Medulla oblongata (tissue), 1 donor: ENCODE measurements at regions not wholly inside any gene's neighbourhood (a gene's known extent, or its start where the extent isn't known, plus 50 kb on each side); places are given as distances from the start of the nearest gene placed in this dataset.
"Not testable (repeated sequence)": the region's sequence is repeated elsewhere in the genome, so short reads cannot be mapped to it uniquely, and the experiment has no call there.

Experiments
- DNase-seq: peaks from one replicate; pipeline ENCODE4 v3.0.0-alpha.2; 2015; ENCODE audit errors: extremely low spot score

DNA sequence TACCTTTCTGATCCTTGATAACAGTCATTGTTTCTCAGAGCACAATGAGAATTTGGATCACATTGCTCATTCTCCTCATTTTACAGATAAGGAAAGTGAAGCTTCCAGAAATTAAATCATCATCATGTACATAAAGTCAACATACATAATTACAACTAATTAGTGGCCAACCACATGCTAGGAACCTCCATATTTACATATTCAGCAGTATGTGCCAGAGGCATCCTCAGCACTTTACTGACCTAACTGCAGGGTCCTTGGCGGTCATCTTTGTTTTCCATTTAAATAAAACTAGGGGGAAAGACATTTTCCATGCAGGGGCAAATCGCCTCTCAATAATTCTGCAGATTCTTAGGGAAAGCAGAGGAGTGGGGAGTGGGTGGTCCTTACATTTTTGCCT lies 752.9 kb downstream of the KCNJ2 start:
- DNase-seq, result no peak

DNA sequence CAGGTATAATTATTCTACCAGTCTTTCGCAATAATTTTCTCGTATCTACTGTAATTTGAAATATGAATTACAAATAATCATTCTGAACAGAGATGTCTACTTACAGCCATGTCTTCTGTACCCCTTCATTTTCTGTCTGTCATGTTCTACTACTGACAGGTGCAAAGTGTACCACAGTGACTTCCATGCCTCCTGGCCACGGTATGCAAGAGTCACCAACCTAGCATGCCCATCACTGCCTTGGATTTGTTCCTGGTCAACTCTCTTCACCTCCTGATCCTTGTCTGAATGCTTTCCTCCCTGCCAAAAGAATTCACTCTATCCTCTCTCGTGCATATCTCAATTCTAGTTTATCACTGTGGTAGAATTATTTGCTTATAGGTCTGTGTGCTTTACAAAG lies 755.4 kb downstream of the KCNJ2 start:
- DNase-seq, result no peak

DNA sequence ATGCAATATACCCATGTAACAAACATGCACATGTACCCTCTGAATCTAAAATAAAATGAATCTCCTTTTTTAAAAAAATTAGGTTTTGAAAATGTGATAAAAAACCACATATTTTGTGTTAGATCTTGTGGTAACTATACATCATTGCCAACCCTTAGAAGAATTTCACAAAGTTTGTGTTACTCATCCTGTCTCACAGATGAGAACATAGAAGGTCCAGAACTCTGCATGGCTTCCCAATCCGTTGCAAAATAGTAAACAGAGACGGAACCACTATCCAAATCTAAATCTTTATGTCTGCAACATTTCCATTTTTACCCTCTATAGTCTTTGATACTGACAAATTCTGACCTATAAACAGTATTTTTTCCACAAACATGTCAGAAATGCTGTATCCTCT lies 759.9 kb downstream of the KCNJ2 start:
- DNase-seq, result no peak

DNA sequence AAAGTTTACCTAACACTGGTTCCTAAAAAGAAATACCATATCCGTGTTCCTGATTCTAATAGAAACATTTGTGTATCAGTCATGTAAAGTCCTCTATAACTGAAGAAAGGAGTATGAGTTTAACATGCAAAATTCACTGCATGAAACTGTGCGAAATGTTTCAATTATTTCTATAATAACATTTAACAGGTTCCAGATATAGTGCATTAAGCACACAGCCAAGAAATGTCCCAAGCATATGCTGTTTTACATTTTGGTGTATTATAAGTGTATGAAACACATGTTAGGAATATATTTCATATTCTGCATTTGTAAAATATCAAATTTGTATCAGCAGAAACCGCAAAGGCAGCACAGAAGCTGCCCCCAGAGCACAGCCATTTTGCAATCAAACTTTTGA lies 764.9 kb downstream of the KCNJ2 start:
- no peak for DNase-seq

DNA sequence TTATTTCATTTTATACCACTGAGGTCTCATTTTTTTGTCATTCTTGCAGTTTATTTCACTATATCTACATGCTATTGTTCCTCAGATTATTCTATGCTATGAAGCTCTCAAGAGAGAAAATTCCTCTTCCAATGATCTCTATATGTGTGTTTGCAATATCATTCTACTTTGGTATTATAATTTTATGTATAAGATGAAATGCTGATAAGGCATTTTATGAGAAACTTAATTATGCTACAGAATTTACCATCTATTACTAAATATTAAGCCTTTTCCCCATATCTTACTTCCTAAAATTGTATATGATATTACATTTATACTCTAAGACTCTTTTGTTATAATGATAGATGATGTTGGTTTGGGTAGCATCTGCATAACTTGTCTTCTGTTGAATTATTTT lies 765.5 kb downstream of the KCNJ2 start:
- DNase-seq, result no peak

DNA sequence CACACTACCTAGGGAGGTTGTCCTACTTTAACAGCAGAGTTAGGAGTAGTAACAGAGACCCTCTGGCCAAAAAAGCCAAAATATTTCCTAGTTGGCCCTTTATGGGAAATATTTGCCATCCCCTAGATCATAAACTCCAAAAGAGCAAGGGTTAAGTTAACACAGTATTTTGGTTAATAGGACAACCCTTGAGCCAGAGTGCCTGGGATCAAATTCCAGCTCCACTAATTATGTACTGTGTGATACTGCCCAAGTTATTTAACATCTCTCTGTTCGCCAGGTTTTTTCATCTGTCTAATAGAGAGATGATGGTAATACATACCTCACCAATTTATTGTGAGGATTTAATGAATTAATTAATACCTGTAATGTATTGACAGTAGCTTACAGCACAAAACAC lies 767.4 kb downstream of the KCNJ2 start:
- DNase-seq, result no peak

DNA sequence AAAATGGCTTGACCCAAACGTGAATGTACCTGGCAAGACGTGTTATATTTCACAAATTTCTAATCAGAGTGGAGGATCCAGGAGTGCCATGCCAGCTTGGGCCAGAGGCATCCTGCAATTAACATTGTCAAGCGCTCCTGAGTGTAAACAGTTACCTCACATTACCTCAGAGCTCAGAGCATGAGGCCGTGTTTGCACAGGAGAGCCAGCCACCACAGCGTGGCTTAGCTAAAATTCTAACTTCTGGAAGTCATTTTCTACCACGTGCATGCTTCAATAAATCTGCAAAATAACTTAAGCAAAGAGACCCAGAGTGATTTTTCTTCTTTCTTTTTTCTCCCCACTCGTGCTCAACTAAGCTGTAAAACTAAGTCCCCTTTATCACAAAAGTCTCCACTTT lies 769.0 kb downstream of the KCNJ2 start:
- no peak for DNase-seq

DNA sequence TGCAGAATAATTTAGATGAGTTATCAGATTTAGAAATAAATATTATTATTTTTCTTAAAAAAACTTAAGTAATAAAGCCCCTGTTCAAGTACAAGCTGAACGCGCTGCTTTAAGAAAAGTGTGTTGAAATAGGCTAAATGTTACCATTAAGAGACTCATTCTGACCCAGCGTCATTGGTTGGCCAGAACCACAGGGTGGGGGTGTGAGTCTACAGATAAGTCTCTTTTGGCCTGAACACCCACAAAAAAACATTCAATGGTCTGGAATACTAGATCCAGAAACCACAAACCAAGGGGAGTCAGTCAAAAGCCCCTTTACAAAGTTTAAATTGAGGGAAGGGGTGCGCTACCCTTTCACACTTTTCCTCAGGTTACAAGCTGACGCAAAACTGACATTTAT lies 776.1 kb downstream of the KCNJ2 start:
- no peak for DNase-seq

DNA sequence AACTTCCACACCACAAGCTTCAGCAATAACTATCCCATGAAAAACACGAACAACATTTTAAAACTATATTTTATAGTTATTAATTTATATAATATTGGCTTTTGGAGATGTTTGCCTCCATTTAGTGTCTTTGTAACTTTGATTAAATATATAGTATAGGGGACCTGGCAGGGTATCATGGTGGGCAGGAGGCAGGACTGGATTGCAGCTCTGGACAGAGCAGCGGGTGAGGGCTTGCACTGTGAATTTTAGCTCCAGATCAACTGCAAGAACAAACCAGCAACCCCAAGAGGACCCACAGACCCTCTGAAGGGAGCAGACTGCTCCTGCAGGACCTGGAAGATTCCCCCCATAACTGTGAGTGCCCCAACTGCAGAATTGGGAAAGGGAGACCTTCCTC lies 777.9 kb downstream of the KCNJ2 start:
- no peak for DNase-seq

DNA sequence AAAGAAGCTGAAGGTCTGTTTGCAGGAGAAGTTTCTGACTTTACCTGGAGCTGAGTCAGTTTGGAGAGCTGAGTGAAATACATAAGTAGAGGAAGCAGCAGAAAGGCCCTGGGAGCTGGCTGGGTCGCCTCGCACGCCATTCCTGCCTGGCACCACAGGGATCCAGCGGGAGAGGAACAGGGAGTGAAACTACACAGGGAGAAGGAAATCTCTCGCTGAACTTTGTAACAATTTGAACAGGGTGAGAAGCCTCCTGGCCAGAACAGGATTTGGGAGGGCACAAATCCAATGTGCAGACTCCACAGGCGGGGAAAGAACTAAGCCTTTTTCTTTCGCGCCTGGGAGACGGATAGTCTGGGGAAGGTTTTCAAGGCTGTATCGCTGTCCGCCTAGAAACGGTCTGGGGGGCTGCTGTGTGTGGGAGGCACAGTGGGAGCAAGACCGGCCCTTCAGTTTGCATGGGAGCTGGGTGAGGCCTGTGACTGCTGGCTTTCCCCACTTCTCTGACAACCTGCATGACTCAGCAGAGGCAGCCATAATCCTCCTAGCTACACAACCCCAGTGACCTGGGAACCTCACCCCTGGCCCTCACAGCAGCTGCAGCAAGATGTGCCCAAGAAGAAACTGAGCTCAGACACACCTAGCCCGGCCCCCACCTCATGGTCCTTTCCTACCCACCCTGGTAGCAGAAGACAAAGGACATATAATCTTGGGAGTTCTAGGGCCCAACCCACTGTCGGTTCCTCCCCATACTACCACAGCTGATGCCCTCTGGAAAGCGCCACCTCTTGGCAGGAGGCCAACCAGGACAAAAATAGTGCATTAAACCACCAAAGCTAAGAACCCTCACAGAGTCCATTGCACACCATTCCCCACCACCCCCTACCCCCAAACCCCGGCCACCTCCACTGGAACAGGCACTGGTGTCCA lies 778.6 kb downstream of the KCNJ2 start:
- no peak for DNase-seq

DNA sequence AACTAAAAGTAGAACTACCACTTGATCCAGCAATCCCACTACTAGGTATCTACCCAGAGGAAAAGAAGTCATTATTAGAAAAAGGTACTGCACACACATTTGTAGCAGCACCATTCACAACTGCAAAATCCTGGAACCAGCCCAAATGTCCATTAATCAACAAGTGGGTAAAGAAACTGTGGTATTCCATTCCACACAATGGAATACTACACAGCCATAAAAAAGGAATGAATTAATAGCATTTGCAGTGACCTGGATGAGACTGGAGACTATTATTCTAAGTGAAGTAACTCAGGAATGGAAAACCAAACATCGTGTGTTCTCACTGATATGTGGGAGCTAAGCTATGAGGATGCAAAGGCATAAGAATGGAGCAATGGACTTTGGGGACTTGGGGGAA lies 783.8 kb downstream of the KCNJ2 start:
- not testable (repeated sequence) for DNase-seq

DNA sequence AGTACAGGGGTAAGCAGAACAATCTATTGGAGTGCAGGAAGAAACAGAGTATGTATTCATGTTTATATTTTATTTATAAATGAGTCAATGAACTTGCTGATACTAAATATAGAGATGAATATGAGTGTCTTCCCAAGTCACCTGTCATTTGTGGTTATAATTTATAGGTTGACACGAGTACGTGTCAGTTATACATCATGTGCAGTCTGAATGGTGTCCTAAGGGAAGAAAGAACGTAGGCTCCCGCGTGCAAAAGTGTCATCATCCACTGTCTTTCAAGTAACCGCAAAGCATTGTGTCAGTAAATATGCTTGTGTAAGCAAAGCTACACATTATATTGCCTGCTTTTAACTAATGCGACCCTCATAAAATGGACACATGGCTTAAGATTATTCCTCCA lies 786.1 kb downstream of the KCNJ2 start:
- no peak for DNase-seq

DNA sequence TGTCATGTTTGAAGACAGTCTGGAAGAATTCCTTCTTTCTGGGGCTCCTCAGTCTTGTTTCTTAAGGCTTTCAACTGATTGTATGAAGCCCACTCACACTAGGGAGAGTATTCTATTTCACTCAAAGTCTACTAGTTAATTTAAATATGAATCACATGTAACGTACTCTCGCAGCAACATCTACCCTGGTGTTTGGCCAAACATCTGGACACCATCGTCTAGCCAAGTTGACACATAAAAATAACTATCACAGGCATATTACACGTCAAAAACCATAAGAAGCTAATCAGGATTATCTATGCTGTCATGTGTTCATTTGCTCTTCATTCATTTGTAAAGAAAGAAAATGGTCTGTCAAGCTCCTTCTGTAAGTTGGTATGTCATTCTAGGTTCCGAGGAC lies 787.4 kb downstream of the KCNJ2 start:
- DNase-seq, result no peak

DNA sequence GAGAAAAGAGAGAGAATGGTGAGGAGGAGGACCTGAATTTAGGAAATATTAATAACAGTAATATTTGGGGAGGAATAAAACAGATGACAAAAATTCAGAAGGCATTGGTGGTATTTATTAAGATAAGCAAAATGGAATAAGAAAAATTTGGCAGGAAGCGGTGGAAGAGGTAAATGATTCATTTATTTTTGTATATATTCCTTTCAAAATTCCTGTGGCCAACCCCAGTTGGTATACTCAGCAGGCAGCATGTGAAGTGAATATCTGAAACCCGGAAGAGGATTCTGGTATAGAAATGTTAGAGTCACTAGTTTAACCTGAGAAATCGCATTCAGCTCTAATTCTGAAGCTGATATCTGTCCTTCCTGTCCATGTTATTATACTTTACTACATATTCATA lies 792.0 kb downstream of the KCNJ2 start:
- no peak for DNase-seq

DNA sequence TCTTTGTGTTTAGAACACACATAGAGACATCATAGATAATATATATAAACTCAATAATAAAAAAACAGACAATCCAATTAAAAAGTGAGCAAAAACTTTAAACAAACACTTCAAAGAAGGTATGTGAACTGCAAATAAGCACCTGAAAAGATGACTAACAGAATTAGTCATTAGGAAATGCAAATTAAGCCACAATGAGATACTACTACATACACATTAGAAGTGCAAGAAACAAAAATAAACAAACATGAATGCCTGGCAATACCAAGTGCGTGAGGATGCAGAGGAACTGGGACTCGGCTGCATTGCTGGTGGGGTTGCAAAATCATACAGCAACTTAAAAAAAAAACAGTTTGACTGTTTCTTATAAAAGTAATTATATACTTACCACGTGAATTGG lies 799.0 kb downstream of the KCNJ2 start:
- DNase-seq, result no peak

DNA sequence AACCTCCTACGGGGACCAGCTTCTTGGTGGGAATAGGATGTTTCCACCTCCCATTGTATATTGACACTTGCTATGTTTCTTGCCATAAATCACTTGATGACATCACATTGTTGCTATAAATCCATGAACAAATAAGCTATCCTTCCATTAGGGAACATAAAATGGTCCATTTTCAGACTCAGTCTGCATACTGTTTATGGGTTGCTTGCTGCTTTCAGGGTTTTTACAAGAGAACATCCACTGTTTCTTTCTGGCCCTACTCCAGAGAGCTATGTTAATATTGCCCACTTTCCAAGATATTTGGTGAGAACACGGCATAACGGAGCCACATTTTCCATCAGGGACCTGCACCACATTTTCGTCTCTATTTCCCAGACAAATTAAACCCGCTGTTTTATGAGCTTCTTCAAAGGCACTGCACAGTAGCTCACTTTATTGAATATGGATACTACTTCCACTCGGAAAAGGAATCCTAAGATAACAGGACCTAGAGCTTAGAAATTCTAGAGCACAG lies 800.2 kb downstream of the KCNJ2 start:
- no peak for DNase-seq

DNA sequence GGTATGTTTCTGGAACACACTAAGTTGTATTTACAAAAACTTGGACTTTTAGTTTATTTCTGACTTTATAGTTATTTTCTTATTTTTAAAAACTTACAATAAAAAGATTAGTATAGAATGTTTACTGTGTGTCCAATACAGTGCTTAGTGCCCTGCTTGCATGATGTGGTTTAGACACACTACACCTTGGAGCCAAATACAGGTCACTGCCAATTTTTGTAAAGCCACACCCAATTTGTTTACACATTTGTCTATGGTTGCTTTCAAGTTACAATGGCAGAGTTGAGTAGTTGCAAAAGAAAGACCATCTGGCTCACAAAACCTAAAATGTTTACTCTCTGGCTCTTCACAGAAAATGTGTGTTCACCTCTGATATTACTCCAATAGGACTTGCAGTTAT lies 807.1 kb downstream of the KCNJ2 start:
- no peak for DNase-seq

DNA sequence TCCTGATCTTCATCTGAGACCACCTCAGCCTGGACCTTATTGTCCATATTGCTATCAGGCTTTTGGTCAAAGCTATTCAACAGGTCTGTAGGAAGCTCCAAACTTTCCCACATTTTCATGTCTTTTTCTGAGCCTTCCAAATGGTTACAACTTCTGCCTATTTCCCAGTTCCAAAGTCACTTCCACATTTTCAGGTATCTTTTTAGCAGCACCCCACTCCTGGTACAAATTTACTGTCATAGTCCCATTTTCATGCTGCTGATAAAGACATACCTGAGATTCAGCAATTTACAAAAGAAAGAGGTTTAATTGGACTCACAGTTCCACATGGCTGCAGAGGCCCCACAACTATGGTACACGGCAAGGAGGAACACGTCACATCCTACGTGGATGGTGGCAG lies 815.5 kb downstream of the KCNJ2 start:
- DNase-seq, result no peak

DNA sequence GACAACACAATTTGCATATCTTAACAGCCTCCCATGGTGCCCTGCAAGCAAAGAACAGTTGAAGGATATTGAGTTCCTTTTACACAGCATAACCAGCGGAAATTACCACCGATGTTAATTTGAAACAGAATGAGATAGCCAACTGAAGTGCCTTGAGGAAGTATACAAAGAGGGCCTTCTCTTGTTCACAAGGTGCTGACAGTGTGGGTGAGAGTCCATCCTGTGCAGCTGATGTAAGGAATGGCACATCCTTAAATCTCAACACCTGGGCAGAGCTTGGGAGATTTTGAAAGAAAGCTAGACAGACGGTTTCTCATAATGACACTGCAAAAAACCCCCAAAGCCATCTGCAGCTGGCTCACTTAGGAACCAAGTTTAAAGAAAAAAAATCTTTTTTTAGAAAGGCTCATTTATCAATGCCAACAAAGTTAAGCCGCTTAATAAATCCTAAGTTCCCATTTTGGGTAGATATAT lies 818.6 kb downstream of the KCNJ2 start:
- DNase-seq, result no peak

DNA sequence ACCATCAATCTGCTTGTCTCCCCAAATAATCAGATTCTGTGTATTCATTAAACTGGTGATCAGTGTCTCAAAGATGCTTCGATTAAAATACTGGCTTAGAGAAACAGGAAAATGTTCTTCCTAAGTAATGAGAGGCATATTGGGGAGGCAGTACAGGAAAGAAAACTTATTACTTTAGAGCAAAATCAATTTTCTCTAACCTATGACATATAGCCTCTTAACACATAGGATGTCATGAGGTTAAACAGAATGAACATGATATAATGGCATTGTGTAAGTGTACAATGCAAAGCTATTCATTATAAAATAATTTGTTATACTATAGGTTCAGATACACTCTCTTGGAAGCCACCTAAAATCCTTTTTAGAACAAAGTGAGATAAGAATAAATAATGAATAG lies 819.3 kb downstream of the KCNJ2 start:
- no peak for DNase-seq

DNA sequence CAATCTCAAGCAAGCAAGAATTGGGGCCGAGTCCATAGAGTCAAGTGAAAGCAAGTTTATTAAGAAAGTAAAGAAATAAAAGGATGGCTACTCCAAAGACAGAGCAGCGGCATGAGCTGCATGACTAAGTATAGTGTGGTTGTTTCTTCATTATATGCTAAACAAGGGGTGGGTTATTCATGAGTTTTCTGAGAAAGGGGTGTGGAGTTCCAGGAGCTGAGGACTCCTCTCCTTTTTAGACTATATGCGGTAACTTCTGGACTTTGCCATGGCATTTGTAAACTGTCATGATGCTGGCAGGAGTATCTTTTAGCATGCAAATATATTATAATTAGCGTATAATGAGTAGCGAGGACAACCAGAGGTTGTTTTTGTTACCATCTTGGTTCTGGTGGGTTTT lies 819.9 kb downstream of the KCNJ2 start:
- DNase-seq, result no peak

DNA sequence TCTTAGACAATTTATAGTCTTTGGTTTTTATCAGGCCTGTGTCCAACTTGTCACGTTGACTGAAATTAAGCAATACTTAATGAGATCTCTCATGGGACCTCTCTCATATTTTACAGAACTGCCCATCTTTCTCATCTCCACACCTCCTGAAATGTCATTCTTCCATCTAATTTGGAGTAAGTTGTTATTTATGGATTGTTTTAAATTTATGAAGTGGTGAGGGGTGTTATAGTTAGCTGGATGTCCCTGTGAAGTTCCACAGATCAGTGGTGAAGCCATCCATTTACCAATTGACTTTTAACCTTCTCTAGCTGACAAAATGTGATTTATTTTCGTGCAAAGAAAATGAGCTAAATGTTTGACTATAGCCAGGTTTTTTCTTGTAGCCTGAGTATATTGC lies 824.9 kb downstream of the KCNJ2 start:
- no peak for DNase-seq

DNA sequence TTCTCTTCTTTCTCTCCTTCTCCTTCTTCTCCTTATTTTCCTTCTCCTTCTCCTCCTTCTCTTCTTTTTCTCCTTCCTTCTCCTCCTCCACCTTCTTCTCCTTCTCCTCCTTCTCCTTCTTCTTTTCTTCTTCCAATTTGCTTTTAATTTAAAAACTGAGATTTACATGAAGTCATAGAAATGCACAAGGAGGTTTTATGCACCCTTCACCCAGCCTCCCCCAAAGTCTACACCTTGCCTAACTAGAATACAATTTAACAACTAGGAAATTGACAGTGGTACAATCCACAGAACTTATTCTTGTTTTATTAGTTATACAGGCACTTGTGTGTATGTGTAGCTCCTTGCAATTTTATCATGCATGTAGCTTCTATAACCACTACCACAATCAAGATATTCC lies 826.7 kb downstream of the KCNJ2 start:
- no peak for DNase-seq

DNA sequence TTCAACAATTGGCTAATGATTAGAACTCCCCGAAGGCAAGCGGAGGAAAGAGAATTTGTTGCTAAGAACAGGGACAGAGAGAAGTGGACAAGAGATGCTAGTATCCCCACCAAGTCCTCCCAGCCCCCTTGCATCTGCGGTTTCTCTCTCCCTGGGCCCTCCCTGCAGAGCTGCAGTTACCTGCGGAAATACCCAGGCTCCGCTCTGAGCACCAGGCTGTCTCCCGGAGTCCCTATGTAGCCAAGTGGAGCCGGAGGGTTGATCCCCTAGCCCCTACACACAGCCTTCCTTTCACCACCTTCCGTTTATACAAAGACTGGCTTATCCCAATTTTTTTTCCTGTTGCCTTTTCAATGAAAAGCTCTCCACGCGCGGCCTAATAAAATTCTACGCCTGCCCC lies 834.4 kb downstream of the KCNJ2 start:
- DNase-seq, result no peak
